Stomach (tissue), 8 donors: ENCODE measurements at regions not wholly inside any gene's neighbourhood (a gene's known extent, or its start where the extent isn't known, plus 50 kb on each side); places are given as distances from the start of the nearest gene placed in this dataset.

Source experiments
- DNase-seq, 2 donors: peaks; one replicate each; pipeline versions ENCODE4 v3.0.0 to v3.0.0-alpha.2; 2013 to 2019
- H3K27ac ChIP-seq, 5 donors: fragments of 200-600 bp in 4 of 5; sonication (generic) in 4 of 5; one replicate each; pipeline ENCODE4 v1.5.1; 2013 to 2019; ENCODE audit warnings: mild to moderate bottlenecking in 1 of 5, moderate library complexity in 1 of 5
- H3K27me3 ChIP-seq, 3 donors: fragments of 200-600 bp; sonication (generic); one replicate each; pipeline ENCODE4 v1.5.1; 2017 to 2019; ENCODE audit warnings: mixed run types in 1 of 3
- H3K36me3 ChIP-seq, 4 donors: fragments of 200-600 bp; sonication (generic); 1 replicate in 3 of 4; 2 replicates in 1 of 4; pipeline ENCODE4 v1.5.1; 2016 to 2019
- H3K4me1 ChIP-seq, 4 donors: fragments of 200-600 bp; sonication (generic); one replicate each; pipeline ENCODE4 v1.5.1; 2016 to 2019
- H3K4me3 ChIP-seq, 4 donors: fragments of 200-600 bp; sonication (generic) in 3 of 4; one replicate each; pipeline ENCODE4 v1.5.1; 2016 to 2019; ENCODE audit warnings: mild to moderate bottlenecking in 1 of 4
- H3K9me3 ChIP-seq, 4 donors: fragments of 200-600 bp; sonication (generic); one replicate each; pipeline ENCODE4 v1.5.1; 2016 to 2019
- CTCF ChIP-seq, 7 experiments: fragments of 450-650 bp in 4 of 7; fragments of 200-600 bp in 3 of 7; sonication (generic) in 3 of 7; IDR thresholded peaks; one replicate each; pipeline ENCODE4 v1.5.1; 2016 to 2019; ENCODE audit warnings: antibody characterized with exemption in 7 of 7, control low read depth in 2 of 7, mild to moderate bottlenecking in 1 of 7
- EP300 ChIP-seq: sonication (generic); formaldehyde crosslinking; IDR thresholded peaks from one replicate; pipeline ENCODE4 v1.6.1; 2017; ENCODE audit warnings: antibody characterized with exemption
- POLR2A ChIP-seq, 4 donors: fragments of 450-650 bp; IDR thresholded peaks; one replicate each; pipeline ENCODE4 v1.6.1; 2016; ENCODE audit warnings: antibody characterized with exemption in 4 of 4, control low read depth in 2 of 4, mild to moderate bottlenecking in 1 of 4, moderate library complexity in 1 of 4
- POLR2AphosphoS5 ChIP-seq, 3 donors: sonication (generic); formaldehyde crosslinking; IDR thresholded peaks; one replicate each; pipeline ENCODE4 v1.6.1; 2016; ENCODE audit warnings: antibody characterized with exemption in 3 of 3
- WGBS, 5 donors: extraction: QIAGEN DNeasy Blood & Tissue Kit in 3 of 5; methylation state at CpG; one replicate each; pipeline versions ENCODE4 v1.1.5 to v1.1.7; 2013 to 2018; 5-methylcytosine and 5-hydroxymethylcytosine counted together
- intact Hi-C: fragments of 100-400 bp; cut with DNase I; formaldehyde crosslinking; loops from one replicate; pipeline ENCODE4 v1.15.1; 2023; ENCODE audit warnings: low total_unique reads
- donor health status: healthy with polysubstance abuse.
- donor health status: Bipolar disorder and iron deficiency.
- donor health status: healthy.

DNA sequence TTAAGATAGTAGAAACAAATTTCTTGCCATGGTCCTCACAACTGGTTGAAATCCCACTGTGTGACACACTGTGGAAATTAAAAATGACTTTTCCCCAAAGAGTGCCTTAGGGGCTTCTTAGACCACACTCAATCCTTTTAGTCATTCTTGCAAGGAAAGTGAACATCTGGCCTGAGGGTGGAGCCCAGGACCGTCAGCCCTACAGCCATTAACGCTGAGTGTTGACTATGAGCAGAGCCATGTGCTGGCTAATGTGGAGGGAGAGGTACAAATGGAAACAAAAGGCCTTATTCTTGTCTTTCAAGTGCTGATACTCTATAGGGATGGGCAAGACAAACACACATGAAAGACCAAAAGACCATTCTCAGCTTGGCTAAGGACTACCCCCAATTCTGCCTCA, 456.5 kb downstream of the ZSWIM6 start:
- Histone ChIP-seq H3K27ac (no peak overlapping the region), H3K27me3 (no peaks in the 10 kb centered on the region), H3K4me1 (no peaks in the 10 kb centered on the region), H3K9me3 (no peaks in the 10 kb centered on the region), H3K4me3 (no peak overlapping the region), H3K36me3 (no peaks in the 10 kb centered on the region)
- intact Hi-C loops: no loop called here
- peak in 1 of 2 donors; percentile 23 for DNase-seq
- WGBS, 5 donors: 45 to 78% (median 51%) methylated on average over 2 of the region's 2 CpGs
- TF ChIP-seq EP300 (no peak), POLR2A (IDR thresholded peaks at IDR 0.05) (no peak), POLR2AphosphoS5 (IDR thresholded peaks at IDR 0.05) (no peak), CTCF (IDR thresholded peaks at IDR 0.05) (no peak)

DNA sequence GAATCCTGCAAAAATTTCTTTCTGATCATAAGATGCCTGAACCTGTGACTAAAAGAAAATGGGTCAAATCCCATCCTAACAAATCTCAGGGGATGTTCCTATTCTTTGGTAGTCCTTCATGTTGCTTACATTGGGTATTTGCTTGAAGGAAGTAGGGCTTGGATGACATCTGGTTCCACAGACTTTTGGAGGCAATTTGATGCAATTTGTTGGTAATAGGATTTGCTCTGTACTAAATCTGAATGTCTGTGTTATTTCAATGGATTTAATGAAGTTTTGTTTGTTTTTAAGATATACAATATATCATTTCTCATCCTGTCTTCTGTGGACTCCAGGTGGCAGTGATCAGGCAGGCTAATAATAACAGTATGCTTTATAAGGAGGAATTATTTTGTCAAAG, 457.9 kb downstream of the ZSWIM6 start:
- Histone ChIP-seq H3K27ac (no peak overlapping the region), H3K27me3 (no peaks in the 10 kb centered on the region), H3K4me3 (no peak overlapping the region), H3K4me1 (no peaks in the 10 kb centered on the region), H3K9me3 (no peaks in the 10 kb centered on the region), H3K36me3 (no peaks in the 10 kb centered on the region)
- intact Hi-C loops: no loop called here
- DNase-seq: peak in 1 of 2 donors; percentile 17
- TF ChIP-seq POLR2AphosphoS5 (IDR thresholded peaks at IDR 0.05) (no peak), EP300 (no peak), POLR2A (IDR thresholded peaks at IDR 0.05) (no peak), CTCF (IDR thresholded peaks at IDR 0.05) (no peak)

GRCh38 chr5:61790678-61791077, 458.6 kb downstream of the ZSWIM6 start:
- intact Hi-C loops: no loop called here
- Histone ChIP-seq H3K4me3 (no peak overlapping the region), H3K9me3 (no peaks in the 10 kb centered on the region), H3K36me3 (no peaks in the 10 kb centered on the region), H3K27ac (no peak overlapping the region), H3K27me3 (no peaks in the 10 kb centered on the region), H3K4me1 (no peaks in the 10 kb centered on the region)
- no peak for TF ChIP-seq EP300
- TF ChIP-seq POLR2A (IDR thresholded peaks at IDR 0.05): no peak
- TF ChIP-seq POLR2AphosphoS5 (IDR thresholded peaks at IDR 0.05): no peak
- no peak for TF ChIP-seq CTCF (IDR thresholded peaks at IDR 0.05)
- peak; percentile 37 to 56 for DNase-seq
- WGBS, 5 donors: 45 to 71% (median 62%) methylated on average over 2 of the region's 2 CpGs

DNA sequence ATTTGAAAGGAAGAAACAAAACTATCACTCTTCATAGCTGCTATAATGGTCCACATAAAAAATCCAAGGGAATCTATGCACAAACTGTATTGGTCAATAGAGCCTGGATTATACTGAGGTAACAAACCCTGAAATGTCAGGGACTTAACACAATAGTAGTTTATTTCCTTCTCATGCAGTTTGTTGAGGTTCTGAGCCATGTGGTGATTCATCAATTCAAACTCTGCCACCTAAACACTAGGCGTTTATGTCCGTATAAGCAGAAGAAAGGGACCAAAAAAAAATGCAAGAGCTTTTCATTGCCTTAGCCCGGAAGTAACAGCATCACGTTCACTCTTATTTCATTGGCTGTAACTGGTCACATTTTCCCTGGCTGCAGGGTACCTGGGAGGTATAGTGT, 464.7 kb downstream of the ZSWIM6 start:
- H3K4me3 ChIP-seq: no peak overlapping the region
- no peak for TF ChIP-seq POLR2AphosphoS5 (IDR thresholded peaks at IDR 0.05)
- no peak for TF ChIP-seq POLR2A (IDR thresholded peaks at IDR 0.05)
- no peak for TF ChIP-seq CTCF (IDR thresholded peaks at IDR 0.05)
- TF ChIP-seq EP300: no peak
- no peak overlapping the region for H3K27ac ChIP-seq
- H3K36me3 ChIP-seq: no peaks in the 10 kb centered on the region
- no peaks in the 10 kb centered on the region for H3K27me3 ChIP-seq
- WGBS, 5 donors: 67 to 77% (median 76%) methylated on average over 4 of the region's 4 CpGs
- no peaks in the 10 kb centered on the region for H3K4me1 ChIP-seq
- intact Hi-C loops: no loop called here
- H3K9me3 ChIP-seq: no peaks in the 10 kb centered on the region
- DNase-seq: no peak
